ENCODE measurements at regions not wholly inside any gene's neighbourhood (a gene's known extent, or its start where the extent isn't known, plus 50 kb on each side); places are given as distances from the start of the nearest gene placed in this dataset.

DNA sequence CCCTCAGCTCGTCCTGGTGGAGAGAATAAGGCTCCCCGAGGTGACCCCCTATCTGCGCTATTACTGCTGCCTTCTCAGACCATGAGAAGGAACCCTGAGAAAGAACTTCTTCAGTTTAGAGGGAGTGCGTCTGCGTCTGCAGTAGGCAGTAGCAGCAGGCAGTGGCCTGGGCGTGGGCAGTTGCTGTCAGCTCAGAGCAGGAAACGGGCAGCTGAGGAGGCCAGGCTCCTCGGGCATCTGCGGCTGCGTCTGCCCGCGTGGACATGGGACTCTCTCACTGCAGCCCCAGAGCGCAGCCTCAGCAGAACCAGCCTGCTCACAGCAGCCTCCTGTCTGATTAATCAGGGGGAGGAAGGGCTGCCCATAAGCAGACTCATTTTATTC is 49.8 kb upstream of the FCN1 start:
- TF ChIP-seq SRF (IDR thresholded peaks at IDR 0.05; ENCODE audit: low read depth): no peak
- TF ChIP-seq SP1 (IDR thresholded peaks at IDR 0.05; ENCODE audit: low read depth): no peak
- no peak for TF ChIP-seq EZH2 (IDR thresholded peaks at IDR 0.05)
- no peak for TF ChIP-seq CBX3 (IDR thresholded peaks at IDR 0.05; ENCODE audit: low read depth)
- no peak for TF ChIP-seq EGR1 (IDR thresholded peaks at IDR 0.05; ENCODE audit: low read depth)
- TF ChIP-seq RAD21 (IDR thresholded peaks at IDR 0.05; ENCODE audit: low read depth): no peak
- no peak for TF ChIP-seq POLR2AphosphoS5 (IDR thresholded peaks at IDR 0.05; ENCODE audit: low read depth, low read length)
- no peak for TF ChIP-seq EZH2phosphoT487 (IDR thresholded peaks at IDR 0.05; ENCODE audit: borderline replicate concordance)
- TF ChIP-seq CEBPB (IDR thresholded peaks at IDR 0.05; ENCODE audit: low read depth): no peak
- no peak for TF ChIP-seq POLR2A (IDR thresholded peaks at IDR 0.05; ENCODE audit: borderline replicate concordance, extremely low read depth, insufficient read depth, insufficient read length)
- TF ChIP-seq, protein P1, sequence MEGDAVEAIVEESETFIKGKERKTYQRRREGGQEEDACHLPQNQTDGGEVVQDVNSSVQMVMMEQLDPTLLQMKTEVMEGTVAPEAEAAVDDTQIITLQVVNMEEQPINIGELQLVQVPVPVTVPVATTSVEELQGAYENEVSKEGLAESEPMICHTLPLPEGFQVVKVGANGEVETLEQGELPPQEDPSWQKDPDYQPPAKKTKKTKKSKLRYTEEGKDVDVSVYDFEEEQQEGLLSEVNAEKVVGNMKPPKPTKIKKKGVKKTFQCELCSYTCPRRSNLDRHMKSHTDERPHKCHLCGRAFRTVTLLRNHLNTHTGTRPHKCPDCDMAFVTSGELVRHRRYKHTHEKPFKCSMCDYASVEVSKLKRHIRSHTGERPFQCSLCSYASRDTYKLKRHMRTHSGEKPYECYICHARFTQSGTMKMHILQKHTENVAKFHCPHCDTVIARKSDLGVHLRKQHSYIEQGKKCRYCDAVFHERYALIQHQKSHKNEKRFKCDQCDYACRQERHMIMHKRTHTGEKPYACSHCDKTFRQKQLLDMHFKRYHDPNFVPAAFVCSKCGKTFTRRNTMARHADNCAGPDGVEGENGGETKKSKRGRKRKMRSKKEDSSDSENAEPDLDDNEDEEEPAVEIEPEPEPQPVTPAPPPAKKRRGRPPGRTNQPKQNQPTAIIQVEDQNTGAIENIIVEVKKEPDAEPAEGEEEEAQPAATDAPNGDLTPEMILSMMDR (IDR thresholded peaks at IDR 0.05 in 2 of 3, conservative IDR thresholded peaks at IDR 0.05 in 1 of 3; ENCODE audit: borderline replicate concordance in 1 of 3, insufficient read depth in 1 of 3, low read depth in 2 of 3, low read length in 2 of 3): no peak
- TF ChIP-seq, protein P2, sequence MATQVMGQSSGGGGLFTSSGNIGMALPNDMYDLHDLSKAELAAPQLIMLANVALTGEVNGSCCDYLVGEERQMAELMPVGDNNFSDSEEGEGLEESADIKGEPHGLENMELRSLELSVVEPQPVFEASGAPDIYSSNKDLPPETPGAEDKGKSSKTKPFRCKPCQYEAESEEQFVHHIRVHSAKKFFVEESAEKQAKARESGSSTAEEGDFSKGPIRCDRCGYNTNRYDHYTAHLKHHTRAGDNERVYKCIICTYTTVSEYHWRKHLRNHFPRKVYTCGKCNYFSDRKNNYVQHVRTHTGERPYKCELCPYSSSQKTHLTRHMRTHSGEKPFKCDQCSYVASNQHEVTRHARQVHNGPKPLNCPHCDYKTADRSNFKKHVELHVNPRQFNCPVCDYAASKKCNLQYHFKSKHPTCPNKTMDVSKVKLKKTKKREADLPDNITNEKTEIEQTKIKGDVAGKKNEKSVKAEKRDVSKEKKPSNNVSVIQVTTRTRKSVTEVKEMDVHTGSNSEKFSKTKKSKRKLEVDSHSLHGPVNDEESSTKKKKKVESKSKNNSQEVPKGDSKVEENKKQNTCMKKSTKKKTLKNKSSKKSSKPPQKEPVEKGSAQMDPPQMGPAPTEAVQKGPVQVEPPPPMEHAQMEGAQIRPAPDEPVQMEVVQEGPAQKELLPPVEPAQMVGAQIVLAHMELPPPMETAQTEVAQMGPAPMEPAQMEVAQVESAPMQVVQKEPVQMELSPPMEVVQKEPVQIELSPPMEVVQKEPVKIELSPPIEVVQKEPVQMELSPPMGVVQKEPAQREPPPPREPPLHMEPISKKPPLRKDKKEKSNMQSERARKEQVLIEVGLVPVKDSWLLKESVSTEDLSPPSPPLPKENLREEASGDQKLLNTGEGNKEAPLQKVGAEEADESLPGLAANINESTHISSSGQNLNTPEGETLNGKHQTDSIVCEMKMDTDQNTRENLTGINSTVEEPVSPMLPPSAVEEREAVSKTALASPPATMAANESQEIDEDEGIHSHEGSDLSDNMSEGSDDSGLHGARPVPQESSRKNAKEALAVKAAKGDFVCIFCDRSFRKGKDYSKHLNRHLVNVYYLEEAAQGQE (IDR thresholded peaks at IDR 0.05; ENCODE audit: low read depth): no peak
- TF ChIP-seq SIN3A (IDR thresholded peaks at IDR 0.05; ENCODE audit: low read depth): no peak
- no peak for TF ChIP-seq JUND (IDR thresholded peaks at IDR 0.05)
- no peak for TF ChIP-seq ZFX (IDR thresholded peaks at IDR 0.05)
- TF ChIP-seq ZNF274 (IDR thresholded peaks at IDR 0.05; ENCODE audit: low read depth, low read length): no peak
- TF ChIP-seq, protein P3, sequence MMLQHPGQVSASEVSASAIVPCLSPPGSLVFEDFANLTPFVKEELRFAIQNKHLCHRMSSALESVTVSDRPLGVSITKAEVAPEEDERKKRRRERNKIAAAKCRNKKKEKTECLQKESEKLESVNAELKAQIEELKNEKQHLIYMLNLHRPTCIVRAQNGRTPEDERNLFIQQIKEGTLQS (IDR thresholded peaks at IDR 0.05): no peak
- TF ChIP-seq FOSL1 (IDR thresholded peaks at IDR 0.05; ENCODE audit: low read depth): no peak
- DNase-seq (ENCODE audit: low read depth, low spot score) (no peak), ATAC-seq (no peak)
- peaks cover 36% of the 10 kb centered on the region for H3K27me3 ChIP-seq (ENCODE audit: insufficient read depth, low read length)
- H3K4me1 ChIP-seq (ENCODE audit: control insufficient read depth in 1 of 2, insufficient read depth in 2 of 2, low read length in 2 of 2): peaks cover 3 to 4% of the 10 kb centered on the region in 2 experiments
- ChIA-PET POLR2A (no interaction called here), CTCF (no interaction called here), RAD21 (ENCODE audit: low non-redundant PET in 1 of 2, low total read pairs in 2 of 2, uncharacterized antibody in 2 of 2, unreplicated experiment in 2 of 2) (no interaction called here)
- H3K9me2 ChIP-seq (ENCODE audit: insufficient read depth): no peaks in the 10 kb centered on the region
- H3K9ac ChIP-seq (ENCODE audit: low read length): no peak overlapping the region
- no peaks in the 10 kb centered on the region for H3K79me2 ChIP-seq (ENCODE audit: insufficient read depth, low read length)
- intact Hi-C loops (cut with micrococcal nuclease): no loop called here
- H3K4me3 ChIP-seq (replicated peaks in 1 of 2; ENCODE audit: low read depth in 1 of 2, low read length in 2 of 2): no peak overlapping the region
- no peak overlapping the region for H2AFZ ChIP-seq (ENCODE audit: low read depth, low read length, poor library complexity, severe bottlenecking)
- no peaks in the 10 kb centered on the region for H3K9me3 ChIP-seq (ENCODE audit: control insufficient read depth in 1 of 2, insufficient read depth in 1 of 2, low read depth in 1 of 2, low read length in 2 of 2)
- H4K20me1 ChIP-seq (ENCODE audit: insufficient read depth): no peaks in the 10 kb centered on the region
- H3K27ac ChIP-seq (ENCODE audit: low read depth, low read length): no peak overlapping the region
- no TSS peak for BruUV-seq (replicated peaks)
- no peaks in the 10 kb centered on the region for H3K36me3 ChIP-seq (ENCODE audit: control insufficient read depth in 1 of 2, insufficient read depth in 2 of 2, low read length in 2 of 2)
- no peak overlapping the region for H3K4me2 ChIP-seq (ENCODE audit: low read length)

All from HCT116 (cell line).